Body of pancreas (tissue), 4 donors: ENCODE measurements at regions not wholly inside any gene's neighbourhood (a gene's known extent, or its start where the extent isn't known, plus 50 kb on each side); places are given as distances from the start of the nearest gene placed in this dataset.

Source experiments
- CTCF ChIP-seq, 7 experiments: fragments of 450-650 bp in 4 of 7; fragments of 200-600 bp in 3 of 7; sonication (generic) in 3 of 7; IDR thresholded peaks; one replicate each; pipeline ENCODE4 v1.5.1; 2016 to 2019; ENCODE audit warnings: antibody characterized with exemption in 7 of 7
- POLR2A ChIP-seq, 3 donors: fragments of 450-650 bp; IDR thresholded peaks; one replicate each; pipeline ENCODE4 v1.6.1; 2016; ENCODE audit warnings: antibody characterized with exemption in 3 of 3, mild to moderate bottlenecking in 2 of 3

- no peak for TF ChIP-seq CTCF (IDR thresholded peaks at IDR 0.05)
- no peak for TF ChIP-seq POLR2A (IDR thresholded peaks at IDR 0.05)
These were observed 269.9 kb downstream of the DMRT2 start for GRCh38 chr9:1320051-1320557.
